Neural cell (in vitro differentiated cells): ENCODE measurements at regions not wholly inside any gene's neighbourhood (a gene's known extent, or its start where the extent isn't known, plus 50 kb on each side); places are given as distances from the start of the nearest gene placed in this dataset.

ENCODE experiments used
- H2AFZ ChIP-seq: fragments of 200-600, 300-800 bp; sonication (generic), shearing (Covaris generic); 2 replicates; pipeline ENCODE4 v1.6.0; 2014; ENCODE audit warnings: low read depth, mild to moderate bottlenecking, antibody characterized with exemption, low read length, moderate library complexity
- H3F3A ChIP-seq: fragments of 200-600 bp; shearing (Covaris generic); 2 replicates; pipeline ENCODE4 v1.6.1; 2016; ENCODE audit warnings: mild to moderate bottlenecking, moderate library complexity, mixed read lengths, antibody characterized with exemption, low read length; ENCODE audit not compliant: insufficient read depth, poor library complexity, severe bottlenecking
- H3K27ac ChIP-seq: fragments of 200-600, 300-800 bp; sonication (generic), shearing (Covaris generic); 2 replicates; pipeline ENCODE4 v1.5.1; 2014; ENCODE audit warnings: mild to moderate bottlenecking, low read length, moderate library complexity
- H3K27me3 ChIP-seq: fragments of 300-800, 200-600 bp; sonication (generic), shearing (Covaris generic); 2 replicates; pipeline ENCODE4 v1.6.0; 2014; ENCODE audit warnings: mild to moderate bottlenecking, low read depth, low read length, moderate library complexity; ENCODE audit not compliant: insufficient read depth
- H3K36me3 ChIP-seq: fragments of 300-800, 200-600 bp; sonication (generic), shearing (Covaris generic); 2 replicates; pipeline ENCODE4 v1.5.1; 2014; ENCODE audit warnings: mild to moderate bottlenecking, antibody characterized with exemption, low read length, moderate library complexity; ENCODE audit not compliant: insufficient read depth
- H3K4me2 ChIP-seq: fragments of 300-800, 200-600 bp; sonication (generic), shearing (Covaris generic); 2 replicates; pipeline ENCODE4 v1.6.0; 2014; ENCODE audit warnings: mild to moderate bottlenecking, low read length
- H3K4me3 ChIP-seq: fragments of 300-800, 200-600 bp; sonication (generic), shearing (Covaris generic); 2 replicates; pipeline ENCODE4 v1.5.1; 2014; ENCODE audit warnings: mild to moderate bottlenecking, low read length, moderate library complexity
- H3K79me2 ChIP-seq: fragments of 200-600 bp; shearing (Covaris generic); replicated peaks from 2 replicates; pipeline ENCODE4 v1.6.0; 2014; ENCODE audit warnings: mild to moderate bottlenecking, low read length, moderate library complexity; ENCODE audit not compliant: insufficient read depth
- H3K9ac ChIP-seq: fragments of 300-800, 200-600 bp; sonication (generic), shearing (Covaris generic); 2 replicates; pipeline ENCODE4 v1.6.1; 2016; ENCODE audit warnings: mild to moderate bottlenecking, low read length, mixed read lengths
- H3K9me2 ChIP-seq: fragments of 200-600 bp; shearing (Covaris generic); 2 replicates; pipeline ENCODE4 v1.6.1; 2016; ENCODE audit warnings: mild to moderate bottlenecking, low read length, mixed read lengths; ENCODE audit not compliant: insufficient read depth
- H3K9me3 ChIP-seq: fragments of 200-600, 300-800 bp; sonication (generic), shearing (Covaris generic); 2 replicates; pipeline ENCODE4 v1.6.1; 2016; ENCODE audit warnings: mild to moderate bottlenecking, mixed run types, low read length, moderate library complexity, mixed read lengths
- H4K20me1 ChIP-seq: fragments of 200-600 bp; shearing (Covaris generic); 2 replicates; pipeline ENCODE4 v1.6.1; 2016; ENCODE audit warnings: mild to moderate bottlenecking, mixed run types; ENCODE audit not compliant: insufficient read depth
- CTCF ChIP-seq: fragments of 450-650 bp; IDR thresholded peaks from 2 replicates; pipeline ENCODE4 v1.5.1; 2014; ENCODE audit warnings: antibody characterized with exemption, mild to moderate bottlenecking, moderate library complexity; ENCODE audit not compliant: poor library complexity, severe bottlenecking
- EP300 ChIP-seq: fragments of 450-650 bp; conservative IDR thresholded peaks from 2 replicates; pipeline ENCODE4 v1.6.1; 2014; ENCODE audit warnings: antibody characterized with exemption, mild to moderate bottlenecking, moderate library complexity; ENCODE audit not compliant: poor library complexity, severe bottlenecking
- EZH2 ChIP-seq: fragments of 200-600, 300-800 bp; shearing (Covaris generic), sonication (generic); IDR thresholded peaks from 2 replicates; pipeline ENCODE4 v1.6.1; 2014; ENCODE audit warnings: antibody characterized with exemption, low read length, borderline replicate concordance, mild to moderate bottlenecking; ENCODE audit not compliant: insufficient read depth, poor library complexity, severe bottlenecking
- MXI1 ChIP-seq: fragments of 450-650 bp; conservative IDR thresholded peaks from 2 replicates; pipeline ENCODE4 v1.6.1; 2014; ENCODE audit warnings: antibody characterized with exemption, mild to moderate bottlenecking; ENCODE audit not compliant: poor library complexity, severe bottlenecking
- POLR2AphosphoS5 ChIP-seq: IDR thresholded peaks from 2 replicates; pipeline ENCODE4 v1.6.1; 2012
- RAD21 ChIP-seq: fragments of 450-650 bp; conservative IDR thresholded peaks from 2 replicates; pipeline ENCODE4 v1.6.1; 2014; ENCODE audit warnings: antibody characterized with exemption, mild to moderate bottlenecking, moderate library complexity
- REST ChIP-seq: IDR thresholded peaks from 2 replicates; pipeline ENCODE4 v1.6.1; 2012; ENCODE audit warnings: borderline replicate concordance
- SMC3 ChIP-seq: fragments of 450-650 bp; conservative IDR thresholded peaks from 2 replicates; pipeline ENCODE4 v1.6.1; 2014; ENCODE audit warnings: antibody characterized with exemption, mild to moderate bottlenecking, moderate library complexity; ENCODE audit not compliant: poor library complexity
- TAF1 ChIP-seq: IDR thresholded peaks from 2 replicates; pipeline ENCODE4 v1.6.1; 2012; ENCODE audit warnings: low read depth

DNA sequence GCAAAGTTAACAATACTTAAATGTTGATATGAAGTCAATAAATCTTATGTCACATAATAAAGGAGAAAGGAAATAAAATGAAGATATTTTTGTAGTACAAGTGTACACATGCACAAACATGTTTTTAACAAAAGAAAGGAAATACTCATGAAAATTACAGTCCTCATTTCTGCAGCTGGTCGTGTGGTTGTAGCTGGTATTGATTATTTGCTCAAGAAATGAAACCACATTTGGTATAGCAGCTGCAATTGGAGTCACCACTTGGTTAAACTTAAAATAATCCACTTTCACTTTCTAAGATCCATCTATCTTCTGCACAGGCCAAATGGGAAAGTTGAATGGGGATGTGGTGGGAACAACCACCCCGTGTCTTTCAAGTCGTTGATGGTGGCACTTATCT, 580.5 kb upstream of the NRXN1 start:
- no peak overlapping the region for H2AFZ ChIP-seq
- no peak overlapping the region for H3K4me3 ChIP-seq
- H3K4me2 ChIP-seq = no peak overlapping the region
- TF ChIP-seq SMC3 (no peak), MXI1 (no peak), POLR2AphosphoS5 (no peak), EZH2 (no peak), RAD21 (no peak), REST (no peak), TAF1 (no peak), CTCF (no peak), EP300 (no peak)
- peaks cover 4% of the 10 kb centered on the region for H3K9me3 ChIP-seq
- no peaks in the 10 kb centered on the region for H3F3A ChIP-seq
- no peak overlapping the region for H3K27ac ChIP-seq
- H3K9me2 ChIP-seq = no peaks in the 10 kb centered on the region
- H3K36me3 ChIP-seq = no peaks in the 10 kb centered on the region
- no peaks in the 10 kb centered on the region for H3K27me3 ChIP-seq
- no peaks in the 10 kb centered on the region for H4K20me1 ChIP-seq
- H3K9ac ChIP-seq = no peak overlapping the region
- no peaks in the 10 kb centered on the region for H3K79me2 ChIP-seq

GRCh38 chr2:51601706-51602105, 569.8 kb upstream of the NRXN1 start:
- Histone ChIP-seq H2AFZ (no peak overlapping the region), H3K4me2 (no peak overlapping the region), H3K36me3 (no peaks in the 10 kb centered on the region), H3K79me2 (no peaks in the 10 kb centered on the region), H3K9me3 (no peaks in the 10 kb centered on the region), H3K9me2 (no peaks in the 10 kb centered on the region), H3K9ac (no peak overlapping the region), H3K27ac (no peak overlapping the region), H3K27me3 (no peaks in the 10 kb centered on the region), H4K20me1 (no peaks in the 10 kb centered on the region), H3K4me3 (no peak overlapping the region), H3F3A (no peaks in the 10 kb centered on the region)
- TF ChIP-seq RAD21 (no peak), CTCF (no peak), TAF1 (no peak), SMC3 (no peak), EP300 (no peak), MXI1 (no peak), REST (no peak), POLR2AphosphoS5 (no peak), EZH2 (no peak)
